ENCODE measurements at regions not wholly inside any gene's neighbourhood (a gene's known extent, or its start where the extent isn't known, plus 50 kb on each side); places are given as distances from the start of the nearest gene placed in this dataset.

DNA sequence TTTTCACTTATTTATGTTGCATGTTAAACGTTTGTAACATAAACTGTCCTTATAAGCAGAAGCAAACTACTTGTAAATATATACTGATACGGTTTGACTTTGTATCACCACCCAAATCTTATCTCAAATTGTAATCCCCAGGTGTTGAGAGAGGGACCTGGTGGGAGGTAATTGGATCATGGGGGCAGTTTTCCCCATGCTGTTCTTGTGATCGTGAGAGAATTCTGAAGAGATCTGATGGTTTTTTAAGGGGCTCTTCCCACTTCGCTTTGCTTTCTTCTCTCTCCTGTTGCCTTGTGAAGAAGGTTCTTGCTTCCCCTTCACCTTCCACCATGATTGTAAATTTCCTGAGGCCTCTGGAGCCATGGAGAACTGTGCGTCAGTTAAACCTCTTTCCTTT, 87.1 kb upstream of the MAPK10 start:
- TF ChIP-seq, protein P1, sequence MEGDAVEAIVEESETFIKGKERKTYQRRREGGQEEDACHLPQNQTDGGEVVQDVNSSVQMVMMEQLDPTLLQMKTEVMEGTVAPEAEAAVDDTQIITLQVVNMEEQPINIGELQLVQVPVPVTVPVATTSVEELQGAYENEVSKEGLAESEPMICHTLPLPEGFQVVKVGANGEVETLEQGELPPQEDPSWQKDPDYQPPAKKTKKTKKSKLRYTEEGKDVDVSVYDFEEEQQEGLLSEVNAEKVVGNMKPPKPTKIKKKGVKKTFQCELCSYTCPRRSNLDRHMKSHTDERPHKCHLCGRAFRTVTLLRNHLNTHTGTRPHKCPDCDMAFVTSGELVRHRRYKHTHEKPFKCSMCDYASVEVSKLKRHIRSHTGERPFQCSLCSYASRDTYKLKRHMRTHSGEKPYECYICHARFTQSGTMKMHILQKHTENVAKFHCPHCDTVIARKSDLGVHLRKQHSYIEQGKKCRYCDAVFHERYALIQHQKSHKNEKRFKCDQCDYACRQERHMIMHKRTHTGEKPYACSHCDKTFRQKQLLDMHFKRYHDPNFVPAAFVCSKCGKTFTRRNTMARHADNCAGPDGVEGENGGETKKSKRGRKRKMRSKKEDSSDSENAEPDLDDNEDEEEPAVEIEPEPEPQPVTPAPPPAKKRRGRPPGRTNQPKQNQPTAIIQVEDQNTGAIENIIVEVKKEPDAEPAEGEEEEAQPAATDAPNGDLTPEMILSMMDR (IDR thresholded peaks at IDR 0.05), result no peak
- no peak overlapping the region for H3K4me3 ChIP-seq (ENCODE audit: low read depth, low read length)
- H3K79me2 ChIP-seq, result no peaks in the 10 kb centered on the region
- no peaks in the 10 kb centered on the region for H3K9me3 ChIP-seq (ENCODE audit: control insufficient read depth, low read length)
- H2AFZ ChIP-seq, result no peak overlapping the region
- H3K36me3 ChIP-seq (ENCODE audit: control insufficient read depth, insufficient read depth, low read length), result no peaks in the 10 kb centered on the region
- H3K4me1 ChIP-seq, result no peaks in the 10 kb centered on the region
- H3K4me2 ChIP-seq (ENCODE audit: low read length), result no peak overlapping the region
- no peak overlapping the region for H3K27ac ChIP-seq
- no peak overlapping the region for H3K9ac ChIP-seq
- H3K27me3 ChIP-seq (ENCODE audit: control insufficient read depth, insufficient read depth, low read length), result no peaks in the 10 kb centered on the region

DNA sequence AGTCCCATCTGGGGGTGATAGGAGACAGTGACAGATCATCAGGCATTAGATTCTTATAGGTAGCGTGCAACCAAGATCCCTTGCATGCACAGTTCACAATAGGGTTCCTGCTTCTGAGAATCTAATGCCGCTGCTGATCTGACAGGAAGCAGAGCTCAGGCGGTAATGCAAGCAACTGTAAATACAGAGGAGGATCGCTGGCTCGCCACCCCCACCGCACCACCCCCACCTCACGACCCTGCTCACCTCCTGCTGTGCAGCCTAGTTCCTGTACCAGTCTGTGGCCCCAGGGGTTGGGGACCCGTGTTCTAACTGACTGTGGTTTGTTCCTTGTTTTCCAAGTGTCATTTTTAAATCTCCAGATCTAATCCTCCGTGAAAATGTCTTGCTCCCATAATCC, 89.0 kb upstream of the MAPK10 start:
- Histone ChIP-seq H3K9me3 (ENCODE audit: control insufficient read depth, low read length) (no peaks in the 10 kb centered on the region), H3K4me2 (ENCODE audit: low read length) (no peak overlapping the region), H3K9ac (no peak overlapping the region), H3K36me3 (ENCODE audit: control insufficient read depth, insufficient read depth, low read length) (no peaks in the 10 kb centered on the region), H2AFZ (no peak overlapping the region), H3K4me3 (ENCODE audit: low read depth, low read length) (no peak overlapping the region), H3K27ac (no peak overlapping the region), H3K4me1 (no peaks in the 10 kb centered on the region), H3K79me2 (no peaks in the 10 kb centered on the region), H3K27me3 (ENCODE audit: control insufficient read depth, insufficient read depth, low read length) (no peaks in the 10 kb centered on the region)
- TF ChIP-seq, protein P1 (IDR thresholded peaks at IDR 0.05), result no peak

DNA sequence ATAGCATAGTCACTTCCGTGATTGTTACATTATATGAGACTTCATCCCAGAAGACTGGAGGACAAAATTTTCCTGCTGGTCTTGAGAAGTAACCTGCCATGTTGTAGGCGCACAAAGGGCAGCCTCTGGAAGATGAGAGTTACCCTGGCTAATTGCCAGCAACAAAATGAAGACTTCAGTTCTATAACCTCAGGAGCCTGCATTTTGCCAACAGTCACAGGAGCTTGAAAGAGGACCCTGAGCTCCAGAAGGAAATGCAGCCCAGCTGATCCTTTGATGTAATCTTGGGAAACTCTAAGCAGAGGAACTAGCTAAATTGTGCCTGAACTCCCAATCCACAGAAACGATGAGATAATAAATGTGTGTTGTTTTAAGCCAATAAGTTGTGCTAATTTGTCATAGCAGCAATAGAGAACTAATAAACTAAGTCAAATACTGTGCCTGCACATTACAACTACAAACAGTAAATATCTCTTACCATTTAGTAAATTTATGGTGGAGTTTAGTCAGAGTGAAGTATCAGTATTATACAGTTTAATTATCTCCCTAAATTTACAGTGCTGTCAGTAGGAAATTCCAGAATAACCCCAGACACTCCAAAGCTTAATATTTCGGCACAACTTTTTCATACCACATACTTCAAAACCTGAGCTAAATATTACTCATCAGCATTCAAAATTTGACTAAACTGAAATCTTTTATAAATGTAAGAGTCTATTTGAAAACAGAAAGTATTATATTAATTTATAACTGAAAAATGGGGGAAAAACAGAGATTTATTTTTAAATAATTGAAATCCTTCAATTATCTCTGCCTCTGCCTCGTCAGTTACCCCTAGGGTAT, 90.1 kb upstream of the MAPK10 start:
- no peaks in the 10 kb centered on the region for H3K79me2 ChIP-seq
- no peak overlapping the region for H2AFZ ChIP-seq
- H3K9me3 ChIP-seq (ENCODE audit: control insufficient read depth, low read length), result no peaks in the 10 kb centered on the region
- no peaks in the 10 kb centered on the region for H3K36me3 ChIP-seq (ENCODE audit: control insufficient read depth, insufficient read depth, low read length)
- TF ChIP-seq, protein P1 (IDR thresholded peaks at IDR 0.05), result no peak
- no peak overlapping the region for H3K27ac ChIP-seq
- H3K27me3 ChIP-seq (ENCODE audit: control insufficient read depth, insufficient read depth, low read length), result no peaks in the 10 kb centered on the region
- peaks cover 3% of the 10 kb centered on the region for H3K4me1 ChIP-seq
- H3K4me2 ChIP-seq (ENCODE audit: low read length), result no peak overlapping the region
- H3K9ac ChIP-seq, result no peak overlapping the region
- H3K4me3 ChIP-seq (ENCODE audit: low read depth, low read length), result no peak overlapping the region

DNA sequence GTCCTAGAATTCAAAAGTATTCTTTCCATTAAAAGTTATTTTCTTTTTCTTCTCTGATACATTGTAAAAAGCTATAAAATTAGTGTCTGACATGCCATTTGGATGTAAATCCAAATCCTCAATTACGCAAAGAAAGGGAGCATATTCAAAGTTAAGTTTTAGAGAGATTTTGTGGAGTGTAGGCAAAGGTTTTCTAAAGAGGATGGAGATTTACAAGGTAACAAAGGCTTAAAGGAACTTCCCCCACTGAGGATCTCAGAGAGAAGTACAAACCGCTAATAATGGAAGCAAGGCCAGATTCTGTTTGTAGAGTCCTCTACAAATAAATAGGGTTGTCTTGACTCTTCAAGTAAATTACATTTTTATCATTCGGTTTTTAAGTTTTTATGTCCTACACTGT, 91.0 kb upstream of the MAPK10 start:
- Histone ChIP-seq H3K9ac (no peak overlapping the region), H3K36me3 (ENCODE audit: control insufficient read depth, insufficient read depth, low read length) (no peaks in the 10 kb centered on the region), H3K9me3 (ENCODE audit: control insufficient read depth, low read length) (no peaks in the 10 kb centered on the region), H3K4me1 (peaks cover 3% of the 10 kb centered on the region), H2AFZ (no peak overlapping the region), H3K4me3 (ENCODE audit: low read depth, low read length) (no peak overlapping the region), H3K27me3 (ENCODE audit: control insufficient read depth, insufficient read depth, low read length) (no peaks in the 10 kb centered on the region), H3K27ac (no peak overlapping the region), H3K79me2 (no peaks in the 10 kb centered on the region), H3K4me2 (ENCODE audit: low read length) (no peak overlapping the region)
- TF ChIP-seq, protein P1 (IDR thresholded peaks at IDR 0.05), result no peak

All from parathyroid adenoma (tissue), 2 donors.